Astrocyte (in vitro differentiated cells and primary cell): ENCODE measurements at regions not wholly inside any gene's neighbourhood (a gene's known extent, or its start where the extent isn't known, plus 50 kb on each side); places are given as distances from the start of the nearest gene placed in this dataset.

Source experiments
- CTCF ChIP-seq: IDR thresholded peaks from 2 replicates; pipeline ENCODE4 v1.5.1; 2011; ENCODE audit warnings: low read depth, mild to moderate bottlenecking, inconsistent platforms, low read length, moderate library complexity; ENCODE audit not compliant: insufficient read depth
- EZH2 ChIP-seq: IDR thresholded peaks from 2 replicates; pipeline ENCODE4 v1.6.1; 2012; ENCODE audit warnings: mild to moderate bottlenecking, low read length, inconsistent platforms; ENCODE audit not compliant: insufficient read depth

- TF ChIP-seq CTCF, result no peak
- no peak for TF ChIP-seq EZH2
These were observed 81.6 kb downstream of the SAMD9 start for GRCh38 chr7:93036149-93036640.
